HG03103 (cell line): ENCODE measurements at regions not wholly inside any gene's neighbourhood (a gene's known extent, or its start where the extent isn't known, plus 50 kb on each side); places are given as distances from the start of the nearest gene placed in this dataset.
A peak's percentile ranks its signal among the peaks of the same experiment; 100 is the strongest.
"Not testable (repeated sequence)": the region's sequence is repeated elsewhere in the genome, so short reads cannot be mapped to it uniquely, and the experiment has no call there.

Experiments
- ATAC-seq: cut with Tn5 transposase; IDR thresholded peaks from one replicate; pipeline ENCODE4 v1.9.1; 2021; ENCODE audit warnings: low read depth; ENCODE audit not compliant: unreplicated experiment

DNA sequence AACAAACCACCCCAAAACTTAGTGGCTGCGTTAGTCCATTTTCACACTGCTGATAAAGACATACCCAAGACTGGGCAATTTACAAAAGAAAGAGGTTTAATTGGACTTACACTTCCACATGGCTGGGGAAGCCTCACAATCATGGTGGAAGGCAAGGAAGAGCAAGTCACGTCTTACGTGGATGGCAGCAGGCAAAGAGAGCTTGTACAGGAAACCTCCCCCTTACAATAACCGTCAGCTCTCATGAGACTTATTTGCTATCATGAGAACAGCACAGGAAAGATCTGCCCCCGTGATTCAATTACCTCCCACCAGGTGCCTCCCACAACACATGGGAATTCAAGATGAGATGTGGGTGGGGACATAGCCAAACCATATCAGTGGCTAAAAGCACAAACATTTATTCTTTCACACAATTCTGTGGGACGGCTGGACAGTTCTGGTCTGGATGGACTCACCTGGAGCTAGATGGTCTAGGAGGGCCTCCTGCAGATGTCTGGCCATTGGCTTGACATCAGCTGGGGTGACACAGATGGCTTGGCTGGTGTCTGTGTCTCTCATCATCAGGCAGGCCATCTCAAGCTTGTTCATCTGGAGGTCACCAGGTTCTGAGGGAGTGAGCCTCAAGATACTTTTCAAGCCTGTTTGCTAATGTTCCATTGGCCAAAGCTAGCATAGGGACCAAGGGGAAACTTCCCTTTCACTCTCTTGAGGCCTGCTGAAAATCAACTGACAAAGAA lies 104.1 kb downstream of the SMIM20 start:
- ATAC-seq, result not testable (repeated sequence)

DNA sequence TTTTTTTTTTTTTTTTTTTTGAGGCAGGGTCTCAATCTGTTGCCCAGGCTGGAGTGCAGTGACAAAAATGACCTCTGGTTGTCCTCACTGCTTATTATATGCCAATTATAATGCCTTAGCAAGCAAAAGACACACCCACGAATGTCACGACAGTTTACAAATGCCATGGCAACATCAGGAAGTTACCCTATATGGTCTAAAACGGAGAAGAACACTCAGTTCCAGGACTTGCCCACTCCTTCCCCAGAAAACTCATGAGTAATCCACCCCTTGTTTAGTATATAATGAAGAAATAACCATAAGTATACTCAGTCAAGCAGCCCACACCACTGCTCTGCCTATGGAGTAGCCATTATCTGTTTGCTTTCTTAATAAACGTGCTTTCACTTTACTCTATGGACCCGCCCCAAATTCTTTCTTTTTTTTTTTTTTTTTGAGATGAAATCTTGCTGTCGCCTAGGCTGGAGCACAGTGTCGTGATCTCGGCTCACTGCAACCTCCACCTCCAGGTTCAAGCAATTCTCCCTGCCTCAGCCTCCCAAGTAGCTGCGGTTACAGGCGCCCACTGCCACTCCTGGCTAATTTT lies 106.2 kb downstream of the SMIM20 start:
- ATAC-seq, result no peak

DNA sequence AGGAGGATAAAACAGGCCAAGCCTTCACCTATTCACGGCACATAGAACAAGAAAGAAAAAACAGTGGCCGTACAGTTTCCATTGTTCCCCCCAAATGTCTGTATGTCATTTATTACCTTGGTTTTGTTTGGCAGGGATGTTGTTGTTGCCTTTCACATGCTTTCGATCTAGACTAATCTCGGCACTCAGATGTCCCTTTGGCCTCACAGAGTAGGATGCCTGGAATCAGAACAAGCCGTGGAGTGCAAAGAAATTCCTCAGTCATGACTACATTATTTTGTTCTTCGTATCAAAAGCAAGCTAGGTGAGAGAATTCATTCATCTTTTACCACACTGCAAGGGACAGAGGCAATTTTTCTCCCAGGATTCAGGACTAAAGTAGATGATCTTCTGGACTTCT lies 106.9 kb downstream of the SMIM20 start:
- no peak for ATAC-seq

DNA sequence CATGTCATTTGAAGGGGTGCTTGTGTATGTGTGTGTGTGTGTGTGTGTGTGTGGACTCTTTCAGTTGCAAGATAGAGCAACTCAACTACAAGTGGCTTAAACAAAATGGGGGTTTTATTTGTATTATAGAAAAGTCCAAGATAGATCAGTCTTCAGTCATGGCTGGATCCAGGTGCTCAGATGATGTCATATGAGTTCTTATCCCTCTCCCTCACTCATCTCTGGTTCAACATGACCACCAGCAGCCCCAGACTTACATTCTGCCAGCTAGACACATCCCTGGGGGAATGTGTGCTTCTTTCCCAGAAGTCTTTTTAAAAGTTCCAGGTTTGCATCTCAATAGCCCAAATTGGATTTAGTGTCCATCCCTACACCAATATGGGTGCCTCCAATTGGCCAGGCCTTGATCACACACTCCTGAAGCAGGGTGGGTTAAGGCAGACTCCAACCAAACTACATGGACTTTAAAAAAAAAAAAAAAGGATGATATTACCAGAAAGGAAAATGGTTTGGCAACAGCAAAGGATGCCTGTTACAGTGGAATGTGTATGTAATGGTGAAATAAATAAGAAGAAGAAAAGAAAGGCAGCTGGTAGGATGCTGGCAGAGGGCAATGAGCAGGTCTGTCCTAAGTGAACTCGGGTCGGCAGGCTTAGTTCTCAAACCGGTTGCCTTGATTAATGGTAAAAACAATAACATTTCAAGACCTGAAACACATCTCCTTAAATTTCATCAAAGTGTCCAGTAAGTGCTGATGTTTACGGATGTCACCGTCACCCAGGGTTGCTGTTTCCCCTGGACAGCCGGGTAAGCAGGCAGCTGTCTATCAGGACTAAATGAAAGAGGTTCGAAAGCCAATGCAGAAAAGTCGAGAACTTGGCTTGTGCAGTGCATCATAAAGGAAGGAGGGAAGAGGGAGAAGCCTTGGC lies 107.7 kb downstream of the SMIM20 start:
- no peak for ATAC-seq

DNA sequence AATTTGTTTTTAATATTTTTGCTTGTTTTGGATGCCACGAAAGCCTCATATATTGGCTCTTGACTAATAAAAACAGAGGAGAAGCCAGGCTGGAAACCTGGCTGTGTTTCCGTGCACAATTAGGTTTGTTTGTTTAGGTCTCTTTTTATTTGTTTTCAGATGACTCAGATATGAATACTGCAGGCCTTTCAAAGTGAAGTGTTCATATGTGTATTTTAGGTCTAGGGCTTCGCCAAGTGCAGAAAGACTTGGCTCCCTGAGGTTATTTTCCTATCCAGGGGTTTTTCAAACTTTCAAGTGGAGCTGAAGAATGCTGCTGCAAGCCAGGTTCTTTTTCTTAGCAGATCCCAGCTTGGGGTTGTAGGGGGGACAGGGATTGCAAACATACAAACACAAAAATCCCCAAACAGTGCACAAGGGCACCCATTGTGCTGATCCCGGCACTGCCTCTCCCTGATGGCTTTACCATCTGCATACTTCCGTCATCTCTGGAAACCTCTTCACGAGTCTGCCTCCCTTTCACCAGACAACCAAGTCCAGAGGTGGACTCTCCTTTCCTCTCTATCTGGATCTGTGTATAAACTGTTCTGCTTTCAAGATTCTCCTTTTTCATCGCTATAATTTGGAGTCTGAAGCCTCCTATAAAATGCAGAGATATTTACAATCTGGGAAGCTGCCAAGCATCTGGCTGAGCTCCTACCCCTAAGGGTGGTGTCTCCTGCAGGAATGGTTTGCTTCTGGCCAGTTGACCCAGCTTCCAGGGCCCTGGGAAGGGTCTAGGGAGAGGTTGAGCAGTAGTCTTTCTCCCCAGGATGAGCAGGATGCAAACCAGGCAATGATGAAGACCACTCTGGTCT lies 108.6 kb downstream of the SMIM20 start:
- no peak for ATAC-seq

DNA sequence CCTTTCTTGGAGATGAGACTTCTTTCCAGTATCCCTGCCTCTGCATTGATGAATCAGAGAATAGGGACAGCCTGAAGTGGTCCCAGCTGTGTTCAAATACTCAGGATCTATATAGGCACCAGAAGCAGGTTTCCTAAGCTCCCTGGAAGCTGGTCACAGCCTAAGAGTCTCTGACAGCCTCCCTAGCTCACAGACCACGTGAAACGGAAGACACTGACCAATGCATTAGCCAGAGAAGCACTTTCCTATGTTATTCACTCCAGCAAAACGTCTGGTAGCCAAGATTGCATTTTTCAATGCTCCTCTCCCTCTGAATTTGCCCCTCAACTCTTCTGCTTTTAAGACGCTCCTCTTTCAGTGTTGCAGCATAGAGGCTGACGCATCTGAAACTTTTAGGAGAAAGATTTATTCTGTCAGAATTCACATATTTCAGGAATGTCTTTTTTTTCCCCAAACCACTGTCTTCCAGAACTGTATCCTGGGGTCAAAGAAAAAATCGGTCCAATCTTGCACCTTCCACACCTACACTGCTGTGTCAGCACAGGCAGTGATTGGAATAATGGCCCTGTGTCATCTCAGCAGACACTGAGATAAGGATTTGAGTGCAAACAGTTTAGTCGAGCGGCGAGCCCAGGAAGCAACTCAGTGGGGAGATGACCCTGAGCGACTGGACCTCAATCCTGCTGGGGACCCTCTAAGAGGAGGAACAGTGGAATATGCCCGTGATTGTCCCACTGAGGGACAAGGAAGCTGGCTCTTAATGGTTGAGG lies 109.4 kb downstream of the SMIM20 start:
- ATAC-seq, result no peak

DNA sequence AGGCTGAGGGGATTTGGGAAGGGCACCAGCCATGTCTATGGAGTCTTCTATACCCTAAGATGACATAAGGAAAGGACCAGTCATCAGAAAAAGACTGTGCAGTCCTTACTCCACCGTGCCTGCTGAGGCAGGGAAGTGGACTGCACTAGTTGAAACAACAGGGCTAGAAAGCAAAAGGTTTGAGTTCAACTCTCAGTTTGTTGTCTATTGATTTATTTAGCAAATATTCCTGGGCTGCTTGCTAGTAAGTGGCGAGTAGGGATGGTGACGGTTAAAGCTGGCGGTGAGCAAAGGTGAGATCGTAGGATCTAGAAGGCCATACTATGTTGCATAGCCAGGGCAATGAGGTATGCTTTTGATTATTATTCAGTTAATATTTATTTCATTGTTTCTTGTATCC lies 110.1 kb downstream of the SMIM20 start:
- ATAC-seq, result no peak

DNA sequence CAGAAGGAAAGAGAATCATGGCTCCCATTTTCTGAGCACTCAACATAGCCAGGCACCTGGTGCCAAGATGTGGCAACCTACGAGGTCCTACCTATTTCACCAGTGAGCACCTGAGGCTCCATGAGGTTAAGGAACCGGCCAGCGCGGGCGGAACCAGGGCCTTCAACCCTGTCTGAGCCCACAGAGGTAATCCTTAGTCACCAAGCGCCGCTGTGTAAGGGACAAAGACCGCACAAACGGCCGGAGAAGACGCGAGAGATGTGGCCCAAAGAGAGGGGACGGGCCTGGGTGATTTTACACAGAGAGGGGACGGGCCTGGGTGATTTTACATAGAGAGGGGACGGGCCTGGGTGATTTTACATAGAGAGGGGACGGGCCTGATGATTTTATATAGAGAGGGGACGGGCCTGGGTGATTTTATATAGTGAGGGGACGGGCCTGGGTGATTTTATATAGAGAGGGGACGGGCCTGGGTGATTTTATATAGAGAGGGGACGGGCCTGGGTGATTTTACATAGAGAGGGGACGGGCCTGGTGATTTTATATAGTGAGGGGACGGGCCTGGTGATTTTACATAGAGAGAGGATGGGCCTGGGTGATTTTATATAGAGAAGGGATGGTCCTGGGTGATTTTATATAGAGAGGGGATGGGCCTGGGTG lies 114.2 kb downstream of the SMIM20 start:
- ATAC-seq, result no peak

DNA sequence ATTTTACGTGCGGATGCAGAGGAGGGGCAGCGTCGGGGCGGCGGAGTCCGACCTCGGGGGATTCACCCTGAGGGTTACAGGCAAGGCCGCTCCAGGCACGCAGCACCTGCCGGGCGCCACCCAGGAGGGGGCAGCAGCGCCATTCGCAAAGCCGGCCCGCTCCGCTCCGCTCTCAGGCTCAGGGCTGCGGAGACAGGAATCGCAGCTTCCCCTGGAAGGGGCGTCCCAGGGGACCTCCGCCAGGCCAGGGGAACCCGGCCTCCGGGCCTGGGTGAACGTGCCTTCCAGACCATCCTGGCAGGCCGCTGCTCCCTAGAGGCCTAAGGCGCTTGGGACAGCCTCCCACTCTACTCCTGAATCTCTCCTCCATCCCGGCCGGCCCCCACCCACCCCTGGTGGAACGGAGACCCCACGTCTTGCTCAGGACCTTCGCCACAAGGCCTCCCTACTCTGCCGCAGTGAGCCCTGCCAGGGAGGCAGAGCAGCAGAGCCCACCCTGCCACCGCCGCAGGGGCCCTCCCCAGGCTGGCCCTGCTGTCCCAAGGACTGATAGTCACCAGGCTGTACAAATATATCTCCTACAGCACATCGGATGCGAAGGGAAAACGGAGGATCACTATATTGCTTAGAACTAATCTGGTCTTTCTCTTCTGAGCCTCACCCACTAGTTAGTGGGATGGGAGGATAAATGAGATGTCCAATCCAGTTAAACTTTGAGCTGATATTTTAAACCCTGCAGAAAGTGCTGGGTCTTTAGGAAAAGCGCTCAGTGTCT lies 115.0 kb downstream of the SMIM20 start:
- peak; percentile 96 for ATAC-seq

DNA sequence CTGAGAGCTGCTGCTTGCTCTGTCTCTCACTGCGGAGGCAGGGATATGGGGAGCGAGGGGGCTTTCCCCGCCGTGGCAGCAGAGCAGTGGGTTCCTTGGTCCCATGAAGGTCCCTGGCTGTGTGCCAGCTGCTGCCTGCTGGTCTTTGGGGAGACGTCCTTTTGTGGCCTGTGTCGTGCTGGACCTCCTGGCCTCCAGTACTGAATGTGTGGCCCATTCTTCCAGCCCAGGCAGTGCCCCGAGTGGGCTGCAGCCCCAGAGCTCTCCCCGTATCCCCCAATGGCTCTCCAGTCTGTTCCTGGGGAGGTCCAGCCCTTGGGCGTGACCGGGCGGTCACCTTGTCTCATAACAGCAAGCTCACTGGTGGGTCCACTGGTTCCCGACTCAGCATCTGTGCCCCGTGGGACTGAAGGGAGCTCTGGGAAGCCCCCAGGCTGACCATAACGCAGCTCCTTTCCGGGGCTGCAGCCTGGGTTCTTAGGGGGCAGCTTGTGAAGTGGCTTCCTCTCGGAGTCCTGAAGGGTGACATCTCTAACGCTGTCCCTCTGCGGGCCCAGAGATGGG lies 115.6 kb downstream of the SMIM20 start:
- ATAC-seq, result no peak

DNA sequence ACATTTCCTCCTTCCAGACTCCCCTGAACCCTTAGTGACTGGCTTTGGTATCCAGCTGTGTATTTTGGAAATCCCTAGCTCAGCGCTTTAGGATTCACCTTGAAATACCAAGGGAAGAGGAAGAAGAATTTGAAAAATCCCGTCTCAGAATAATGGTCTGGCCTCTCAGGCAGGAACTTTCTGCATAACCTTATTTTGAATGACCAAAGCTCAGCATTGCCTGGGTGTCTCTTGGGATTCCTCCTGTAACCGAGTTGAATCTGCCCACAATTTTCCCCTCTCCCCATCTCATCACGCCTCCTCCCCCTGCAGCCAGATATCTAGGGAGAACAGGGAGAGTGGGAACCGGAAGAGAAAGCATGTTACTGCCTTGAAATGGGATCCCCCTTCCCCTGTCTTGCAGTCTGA lies 116.2 kb downstream of the SMIM20 start:
- no peak for ATAC-seq

DNA sequence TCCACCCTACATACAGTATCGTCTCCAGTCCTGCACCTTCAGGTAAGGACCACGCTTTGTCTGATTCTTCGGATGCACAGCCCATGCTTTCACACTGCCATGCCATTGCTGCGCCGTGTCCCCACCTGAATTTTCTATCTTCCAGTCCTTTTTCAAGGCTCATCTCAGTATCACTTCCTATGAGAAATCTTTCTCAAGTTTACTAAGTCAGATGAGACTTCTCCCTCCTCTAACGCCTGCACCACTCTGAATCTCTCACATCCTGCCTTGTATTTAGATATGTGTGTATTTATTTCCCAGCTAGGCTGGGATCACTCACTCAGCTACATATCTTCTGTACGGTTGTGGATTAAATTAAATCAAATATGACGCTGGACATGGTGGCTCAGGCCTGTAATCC lies 116.8 kb downstream of the SMIM20 start:
- no peak for ATAC-seq

DNA sequence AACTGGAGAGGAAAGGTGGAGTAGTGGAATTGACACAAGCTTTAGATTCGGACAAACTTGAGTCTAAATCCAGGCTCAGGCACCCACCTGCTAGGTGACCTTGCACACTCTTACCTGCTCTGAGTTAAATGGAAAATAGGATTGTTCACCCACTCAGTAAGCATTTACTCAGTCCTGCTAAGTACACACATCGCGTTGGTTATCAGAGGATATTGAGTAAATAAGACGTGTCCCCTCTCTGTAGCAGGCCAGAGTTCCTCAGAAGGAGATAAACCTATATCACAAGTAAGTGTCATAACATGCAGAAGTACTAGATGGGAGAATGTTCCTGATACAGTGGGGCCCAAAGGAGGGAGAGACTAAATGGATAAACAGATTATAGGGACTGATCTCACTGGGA lies 117.7 kb downstream of the SMIM20 start:
- ATAC-seq, result no peak

DNA sequence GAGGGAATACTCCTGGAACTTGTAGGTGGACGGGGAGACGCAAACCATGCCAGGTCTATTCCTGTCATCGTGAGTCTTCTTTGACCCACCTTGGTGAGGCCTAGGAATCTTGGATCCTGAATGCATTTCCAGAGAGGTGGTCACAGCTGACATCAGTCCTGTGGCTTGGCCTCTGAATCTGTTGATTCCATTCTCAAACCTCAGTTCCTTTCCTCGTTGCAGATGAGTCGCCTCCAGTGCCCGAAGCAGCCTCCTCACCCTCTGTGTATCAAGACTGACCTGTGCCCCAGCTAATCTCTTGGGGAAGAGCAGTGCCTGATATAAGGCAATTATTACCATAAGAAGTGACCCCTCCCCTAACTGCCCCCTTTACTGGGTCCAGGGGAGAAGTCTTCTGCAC lies 118.1 kb downstream of the SMIM20 start:
- no peak for ATAC-seq

DNA sequence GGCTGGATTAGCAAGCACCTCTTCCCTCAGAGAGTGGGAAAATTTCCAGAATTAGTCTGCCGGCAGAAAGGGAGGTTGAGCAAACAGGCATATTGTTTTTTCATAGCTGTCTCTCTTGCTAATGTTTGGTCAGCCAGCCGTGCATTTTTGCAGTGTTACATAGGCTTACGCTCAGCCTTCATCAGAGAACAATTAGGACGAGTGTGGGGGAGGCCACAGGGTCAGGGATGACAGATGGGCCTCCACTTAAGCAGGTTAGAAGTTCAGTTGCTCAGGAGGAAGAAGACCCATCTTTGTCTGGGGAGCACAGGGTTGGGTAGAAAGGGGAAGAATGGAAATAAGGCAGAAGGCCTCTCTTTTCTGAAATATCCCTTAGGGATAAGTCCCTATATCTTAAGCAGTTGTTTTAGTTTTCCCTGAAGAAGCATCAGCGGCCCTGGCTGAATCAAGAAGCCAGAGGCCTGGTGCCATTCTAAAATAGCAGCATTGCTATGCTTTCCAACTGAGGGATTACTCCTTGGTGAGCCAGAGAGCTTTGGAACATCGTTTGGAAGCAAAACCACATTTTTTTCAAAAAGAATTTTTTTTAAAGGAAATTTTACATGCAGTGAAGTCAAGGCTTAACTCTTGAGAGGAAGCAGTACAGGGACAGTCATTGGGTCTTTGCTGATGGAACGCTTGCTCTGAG lies 118.8 kb downstream of the SMIM20 start:
- ATAC-seq, result no peak

DNA sequence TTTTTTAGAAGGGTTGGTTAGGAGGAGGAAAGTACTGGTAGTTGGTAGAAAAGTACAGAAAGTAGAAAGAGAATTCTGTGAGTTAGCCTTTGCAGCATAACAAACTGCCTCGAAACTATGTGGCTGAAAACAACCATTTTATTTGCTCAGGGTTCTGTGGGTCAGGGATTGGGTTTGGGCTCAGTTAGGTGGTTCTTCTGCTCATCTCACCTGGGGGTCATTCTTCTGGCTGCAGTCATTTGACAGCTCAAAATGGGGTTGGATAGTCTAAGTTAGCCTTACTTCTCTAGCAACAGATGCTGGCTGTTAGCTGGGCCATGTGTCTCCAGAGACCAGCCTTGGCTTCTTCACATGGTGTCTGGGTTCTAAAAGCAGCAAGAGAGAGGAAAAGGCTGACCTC lies 119.4 kb downstream of the SMIM20 start:
- no peak for ATAC-seq

DNA sequence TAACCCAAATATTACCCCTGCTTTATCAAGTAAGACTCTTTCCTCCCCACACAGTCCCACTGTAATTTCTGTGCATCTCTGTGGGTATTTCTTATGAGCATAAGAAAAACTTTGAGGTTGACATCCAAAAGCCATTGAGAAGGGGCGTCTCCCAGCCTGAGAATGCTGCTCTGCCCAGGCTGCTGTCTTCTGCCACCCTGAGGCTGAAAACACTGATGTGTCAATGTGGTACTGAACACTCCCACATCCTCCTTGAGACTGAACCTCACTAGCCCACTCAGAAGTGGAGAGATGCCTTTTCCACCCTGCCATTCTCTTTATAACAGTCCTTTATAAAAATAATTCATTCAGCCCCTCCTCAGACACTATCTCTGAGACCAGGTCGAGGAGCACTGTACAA lies 120.8 kb downstream of the SMIM20 start:
- ATAC-seq, result no peak

DNA sequence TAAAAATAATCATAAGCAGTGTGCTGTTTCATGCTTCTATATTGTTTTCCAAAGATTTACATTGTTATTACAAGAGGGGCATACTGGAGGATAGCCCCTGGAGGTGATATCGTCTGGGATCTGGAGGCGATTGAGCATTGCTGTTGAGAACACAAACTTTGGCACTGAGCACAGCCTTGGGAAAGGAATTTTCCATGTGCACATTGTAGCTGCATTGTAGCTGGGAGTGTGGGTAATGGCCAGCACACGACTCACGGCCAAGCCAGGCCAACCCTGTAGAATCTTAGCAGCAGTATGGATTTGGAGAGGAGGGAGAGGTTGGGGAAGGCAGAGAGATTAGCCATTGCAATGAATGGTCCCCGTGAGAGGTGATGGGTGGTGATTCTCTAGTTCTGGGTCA lies 121.9 kb downstream of the SMIM20 start:
- ATAC-seq, result no peak
